HG02938 (cell line): ENCODE measurements at regions not wholly inside any gene's neighbourhood (a gene's known extent, or its start where the extent isn't known, plus 50 kb on each side); places are given as distances from the start of the nearest gene placed in this dataset.
A peak's percentile ranks its signal among the peaks of the same experiment; 100 is the strongest.
"Not testable (repeated sequence)": the region's sequence is repeated elsewhere in the genome, so short reads cannot be mapped to it uniquely, and the experiment has no call there.

ENCODE experiments used
- ATAC-seq: cut with Tn5 transposase; IDR thresholded peaks from one replicate; pipeline ENCODE4 v1.9.1; 2021; ENCODE audit warnings: mild to moderate bottlenecking, moderate library complexity; ENCODE audit not compliant: unreplicated experiment

DNA sequence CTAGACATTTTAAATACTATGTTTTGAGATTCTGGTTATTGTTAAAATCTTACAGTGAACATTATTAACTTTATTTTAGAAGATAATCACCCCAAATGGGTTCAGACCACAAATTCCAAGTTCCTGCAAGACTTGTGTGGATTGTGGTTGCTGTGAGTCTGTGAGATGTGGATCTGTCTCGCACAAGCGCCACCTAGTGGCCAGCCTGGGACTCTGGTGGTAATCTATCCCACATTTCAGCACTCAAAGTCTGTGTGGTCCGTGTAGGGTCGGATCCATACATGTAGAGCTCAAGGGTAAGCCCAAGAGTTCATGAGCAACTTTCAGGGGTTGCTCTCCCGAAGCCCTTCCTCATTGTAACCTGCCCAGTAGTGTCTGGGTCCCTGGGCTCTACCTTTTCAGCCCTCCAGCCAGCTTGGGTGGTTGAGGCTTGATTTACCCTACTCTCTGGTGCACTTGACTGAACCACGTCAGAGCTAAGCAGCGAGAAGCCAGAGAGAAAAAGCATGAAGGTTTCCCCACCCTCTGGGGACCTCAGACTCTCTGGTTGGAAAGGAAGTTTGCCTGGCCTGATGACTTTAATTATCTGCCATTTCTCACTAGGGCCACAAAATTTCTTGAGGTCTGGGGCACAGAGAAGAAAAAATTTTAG, 129.2 kb downstream of the ARHGAP11B start:
- peak; percentile 85 for ATAC-seq

DNA sequence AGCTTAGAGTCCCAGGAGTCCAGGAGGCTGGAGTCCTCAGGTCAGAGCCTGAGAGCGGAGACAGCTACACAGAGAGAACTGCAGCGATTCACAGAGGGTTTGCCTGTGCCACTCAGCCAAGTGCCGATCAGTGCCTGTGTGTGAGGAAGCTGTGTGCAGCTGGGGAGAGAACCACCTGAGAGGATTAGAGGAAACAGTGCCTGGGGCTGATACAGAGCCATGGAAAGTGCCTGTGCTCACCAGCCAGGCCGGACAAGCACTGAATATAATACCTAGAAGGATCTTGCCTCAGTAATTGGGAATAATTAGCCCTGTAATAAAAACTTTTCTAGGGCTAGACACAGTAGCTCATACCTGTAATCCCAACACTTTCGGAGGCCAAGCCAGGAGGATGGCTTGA, 134.7 kb downstream of the ARHGAP11B start:
- ATAC-seq, result not testable (repeated sequence)

- ATAC-seq, result not testable (repeated sequence)
Measured at GRCh38 chr15:30761365-30761764, 135.4 kb downstream of the ARHGAP11B start.

DNA sequence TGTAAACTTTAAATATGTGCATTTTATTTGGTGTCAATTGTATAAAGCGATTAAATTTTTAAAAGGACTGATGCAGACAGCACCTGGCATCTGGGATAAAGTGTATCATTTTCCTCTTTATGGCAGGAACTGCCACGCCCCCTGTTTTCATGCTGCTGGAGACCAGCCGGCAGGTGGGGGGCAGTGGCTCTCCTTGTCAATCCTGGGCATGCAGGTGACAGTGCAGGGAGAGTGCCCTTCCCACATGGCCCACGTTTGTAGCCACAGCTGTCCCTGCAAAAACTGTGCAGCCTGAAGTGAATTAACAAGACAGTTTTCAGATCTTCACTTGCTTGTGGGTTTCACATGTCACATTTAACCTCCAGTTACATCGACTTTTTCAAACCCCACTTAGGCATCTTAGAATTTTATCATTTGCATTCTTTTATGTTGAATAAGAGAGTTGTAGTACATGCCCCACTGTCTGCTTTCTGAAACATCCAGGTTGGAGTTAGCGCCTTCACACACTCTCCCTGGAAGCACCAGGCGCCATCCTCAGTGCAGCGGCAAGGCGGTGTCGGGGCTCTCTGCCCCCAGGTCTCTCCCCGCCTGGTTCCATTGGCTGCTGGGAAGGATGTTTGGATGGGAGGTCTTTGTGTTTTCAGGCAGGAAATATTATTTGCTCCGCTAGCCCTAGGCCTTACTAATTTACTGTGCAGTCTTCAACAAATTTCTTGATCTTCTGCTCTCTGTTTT, 134.2 kb upstream of the FAN1 start:
- not testable (repeated sequence) for ATAC-seq

GRCh38 chr15:30770759-30771158, 133.0 kb upstream of the FAN1 start:
- no peak for ATAC-seq

- no peak for ATAC-seq
Measured at GRCh38 chr15:30783019-30783418, 120.7 kb upstream of the FAN1 start.

- ATAC-seq, result no peak
Measured at GRCh38 chr15:30788595-30788994, 115.1 kb upstream of the FAN1 start.

GRCh38 chr15:30791239-30792175, 112.2 kb upstream of the FAN1 start:
- ATAC-seq, result no peak

GRCh38 chr15:30792843-30793242, 110.9 kb upstream of the FAN1 start:
- not testable (repeated sequence) for ATAC-seq

GRCh38 chr15:30794388-30794787, 109.3 kb upstream of the FAN1 start:
- ATAC-seq, result no peak

GRCh38 chr15:30799565-30799964, 104.2 kb upstream of the FAN1 start:
- ATAC-seq, result not testable (repeated sequence)

GRCh38 chr15:30801140-30801895, 102.4 kb upstream of the FAN1 start:
- not testable (repeated sequence) for ATAC-seq

DNA sequence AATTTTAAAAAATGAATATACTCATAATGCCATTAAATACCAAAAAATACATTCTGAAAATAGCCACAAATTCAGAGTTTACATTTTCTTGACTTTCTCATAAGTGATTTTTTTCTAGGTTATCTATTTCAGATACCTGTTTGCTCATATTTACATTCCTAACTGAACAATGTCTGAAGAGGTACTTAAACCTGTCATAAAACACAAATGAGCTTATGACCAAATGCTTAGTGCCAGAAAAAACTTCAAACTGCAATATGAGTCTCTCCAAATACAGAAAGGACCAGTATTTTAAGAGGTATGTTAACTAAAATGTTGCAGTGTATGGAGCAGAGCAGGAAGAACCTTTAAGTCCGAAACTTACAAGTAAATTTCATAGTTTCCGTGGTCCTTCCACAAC, 101.7 kb upstream of the FAN1 start:
- not testable (repeated sequence) for ATAC-seq

GRCh38 chr15:30803703-30804102, 100.0 kb upstream of the FAN1 start:
- not testable (repeated sequence) for ATAC-seq

GRCh38 chr15:30816430-30816829, 87.3 kb upstream of the FAN1 start:
- ATAC-seq, result no peak

- ATAC-seq, result peak; percentile 83
Measured at GRCh38 chr15:30823068-30823813, 80.5 kb upstream of the FAN1 start.

GRCh38 chr15:30824518-30825195, 79.1 kb upstream of the FAN1 start:
- ATAC-seq, result no peak

DNA sequence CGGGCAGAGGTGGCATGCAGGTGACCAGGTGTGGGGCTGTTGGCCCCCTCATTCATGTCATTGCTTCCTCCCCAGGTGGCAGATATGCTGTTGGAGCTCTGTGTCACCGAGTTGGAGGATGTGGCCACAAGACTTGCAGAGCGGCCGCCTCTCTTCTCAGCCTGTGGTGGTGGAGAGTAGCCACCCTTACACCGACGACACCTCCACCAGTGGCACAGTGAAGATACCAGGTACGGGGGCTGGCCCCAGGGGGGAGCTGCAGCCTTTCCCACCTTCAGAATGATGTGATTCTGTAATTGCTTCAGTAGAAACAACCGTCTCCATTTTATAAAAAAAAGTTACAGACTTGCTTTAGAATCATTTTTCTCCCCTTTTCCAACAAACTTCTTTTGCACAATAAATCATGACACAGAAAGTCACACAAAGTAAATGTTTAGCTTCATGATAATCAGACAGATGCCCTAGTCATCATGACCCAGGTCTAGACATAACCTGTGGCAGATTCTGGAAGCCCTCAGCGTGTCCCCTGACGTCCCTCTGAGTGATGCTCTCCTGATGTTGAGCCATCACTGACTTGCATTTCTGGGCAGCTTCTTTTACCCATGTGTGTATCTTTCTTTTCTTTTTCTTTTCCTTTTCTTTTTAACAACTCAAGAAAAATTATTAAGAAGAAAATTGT, 76.0 kb upstream of the FAN1 start:
- no peak for ATAC-seq

DNA sequence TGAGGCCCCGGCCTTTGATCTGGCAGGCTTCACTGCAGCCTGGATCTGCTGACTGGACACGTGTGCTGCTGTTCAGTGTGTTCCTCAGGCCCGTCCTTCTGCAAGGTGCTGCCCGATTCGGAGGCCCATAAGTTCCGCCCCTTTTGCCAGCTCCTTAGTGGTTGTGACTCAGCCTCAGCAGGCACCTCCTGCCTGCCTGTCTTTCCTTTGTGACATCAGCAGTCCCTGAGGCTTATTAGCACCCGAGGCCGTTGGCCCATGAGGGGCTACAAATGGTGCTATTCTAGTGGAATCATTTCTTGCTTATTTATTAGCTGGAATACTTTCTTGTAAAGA, 75.4 kb upstream of the FAN1 start:
- not testable (repeated sequence) for ATAC-seq
